ENCODE measurements at regions not wholly inside any gene's neighbourhood (a gene's known extent, or its start where the extent isn't known, plus 50 kb on each side); places are given as distances from the start of the nearest gene placed in this dataset.

GRCh38 chr1:68703921-68704354, 207.1 kb upstream of the DEPDC1 start:
- TF ChIP-seq CHD2 (IDR thresholded peaks at IDR 0.05; ENCODE audit: low read length, partially characterized antibody) (no peak), EP300 (IDR thresholded peaks at IDR 0.05) (no peak)
- TF ChIP-seq, protein P1, sequence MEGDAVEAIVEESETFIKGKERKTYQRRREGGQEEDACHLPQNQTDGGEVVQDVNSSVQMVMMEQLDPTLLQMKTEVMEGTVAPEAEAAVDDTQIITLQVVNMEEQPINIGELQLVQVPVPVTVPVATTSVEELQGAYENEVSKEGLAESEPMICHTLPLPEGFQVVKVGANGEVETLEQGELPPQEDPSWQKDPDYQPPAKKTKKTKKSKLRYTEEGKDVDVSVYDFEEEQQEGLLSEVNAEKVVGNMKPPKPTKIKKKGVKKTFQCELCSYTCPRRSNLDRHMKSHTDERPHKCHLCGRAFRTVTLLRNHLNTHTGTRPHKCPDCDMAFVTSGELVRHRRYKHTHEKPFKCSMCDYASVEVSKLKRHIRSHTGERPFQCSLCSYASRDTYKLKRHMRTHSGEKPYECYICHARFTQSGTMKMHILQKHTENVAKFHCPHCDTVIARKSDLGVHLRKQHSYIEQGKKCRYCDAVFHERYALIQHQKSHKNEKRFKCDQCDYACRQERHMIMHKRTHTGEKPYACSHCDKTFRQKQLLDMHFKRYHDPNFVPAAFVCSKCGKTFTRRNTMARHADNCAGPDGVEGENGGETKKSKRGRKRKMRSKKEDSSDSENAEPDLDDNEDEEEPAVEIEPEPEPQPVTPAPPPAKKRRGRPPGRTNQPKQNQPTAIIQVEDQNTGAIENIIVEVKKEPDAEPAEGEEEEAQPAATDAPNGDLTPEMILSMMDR (IDR thresholded peaks at IDR 0.05): no peak

Data from A549 (cell line).